Nucleus accumbens (tissue), 56 donors: ENCODE measurements at regions not wholly inside any gene's neighbourhood (a gene's known extent, or its start where the extent isn't known, plus 50 kb on each side); places are given as distances from the start of the nearest gene placed in this dataset.
"Not testable (repeated sequence)": the region's sequence is repeated elsewhere in the genome, so short reads cannot be mapped to it uniquely, and the experiment has no call there.

Experiments
- DNase-seq, 56 donors: peaks; one replicate each; lab custom pipeline; 2025; lab: John Stamatoyannopoulos, UW

DNA sequence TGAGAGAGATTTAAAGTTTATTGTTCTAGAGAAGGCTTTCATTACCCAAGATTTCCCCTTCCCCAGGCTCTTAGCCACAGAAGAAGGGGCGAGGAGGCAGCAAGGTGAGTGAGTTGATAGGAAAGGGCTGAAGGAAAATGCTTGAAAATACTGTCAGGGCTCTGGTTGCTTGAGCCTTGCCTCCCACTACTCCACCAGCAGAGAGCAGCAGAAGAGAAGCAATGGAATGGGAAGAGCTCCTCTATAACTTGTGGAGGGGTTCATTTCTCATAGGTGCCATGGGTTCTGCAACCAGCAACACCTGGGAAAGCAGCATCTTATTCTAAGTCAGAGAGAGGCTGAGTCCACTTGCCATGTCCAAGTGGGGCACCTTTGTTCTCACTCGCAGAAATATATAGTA, 184.0 kb upstream of the CNTN6 start:
- DNase-seq = no peak

DNA sequence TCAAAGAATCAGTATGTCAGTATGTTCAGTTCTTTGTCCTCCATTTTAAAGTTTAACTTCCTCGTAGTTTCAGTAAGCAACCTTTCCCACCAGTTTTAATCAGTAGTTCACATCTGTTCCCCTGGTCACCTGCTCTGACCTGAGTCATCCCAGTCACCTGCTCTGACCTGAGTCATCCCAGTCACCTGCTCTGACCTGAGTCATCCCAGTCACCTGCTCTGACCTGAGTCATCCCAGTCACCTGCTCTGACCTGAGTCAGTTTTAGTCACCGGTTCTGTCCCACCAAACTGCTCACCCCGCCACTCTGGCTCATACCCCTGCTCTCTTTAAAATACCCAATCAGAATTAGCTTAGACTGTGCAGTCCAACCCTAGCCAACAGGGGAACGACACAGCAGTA, 180.1 kb upstream of the CNTN6 start:
- not testable (repeated sequence) for DNase-seq

DNA sequence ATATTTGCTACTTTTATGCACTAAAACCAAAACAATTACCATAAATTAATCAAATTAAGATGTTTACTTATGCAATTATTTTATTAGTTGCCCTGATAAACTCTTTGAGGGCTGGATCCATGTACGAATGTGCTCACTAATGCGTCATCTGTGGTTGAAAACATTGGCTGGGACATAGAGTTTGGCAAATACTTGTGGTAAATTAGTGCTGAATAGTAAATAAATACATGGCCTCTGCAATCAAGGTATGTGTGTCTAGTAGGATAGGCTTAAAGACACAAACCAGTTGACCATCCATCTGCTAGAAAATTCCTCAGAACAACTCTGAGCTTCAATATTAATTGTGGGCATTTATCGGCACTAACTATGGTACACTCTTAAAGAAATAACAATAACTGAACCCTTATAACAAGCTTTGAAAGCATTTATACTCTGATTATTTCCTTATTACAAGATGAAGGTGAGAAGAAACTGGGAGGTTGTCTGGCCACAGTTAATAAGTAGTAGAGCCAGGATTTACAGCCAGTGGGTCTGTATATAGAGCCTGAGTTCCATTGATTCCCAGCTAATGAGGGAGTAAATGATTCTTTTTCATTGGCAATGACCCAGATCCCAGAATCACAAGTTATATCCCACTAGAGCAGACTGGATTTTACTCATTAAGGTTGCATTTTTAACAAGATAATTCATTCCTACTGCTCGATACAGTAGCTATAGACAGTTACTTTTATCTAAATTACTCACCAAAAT, 169.5 kb upstream of the CNTN6 start:
- DNase-seq = no peak

DNA sequence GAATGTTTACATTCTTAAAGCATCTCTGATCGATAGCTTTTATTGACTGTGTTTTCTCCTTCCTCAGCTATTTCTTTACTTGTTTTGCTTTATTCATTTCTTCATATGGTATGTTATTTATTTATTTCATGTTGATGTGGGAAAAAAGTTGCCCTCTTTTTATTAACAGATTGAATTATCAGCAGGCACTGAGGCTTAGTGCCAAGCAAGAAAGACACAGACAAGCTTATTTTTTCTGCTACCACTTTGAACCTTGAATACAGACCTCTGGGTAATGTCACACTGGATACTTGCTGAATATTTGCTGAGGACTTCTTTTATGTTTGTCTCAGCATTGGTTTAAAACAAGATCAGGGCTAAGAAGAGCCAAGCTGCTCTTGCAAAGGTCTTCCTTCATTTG, 162.0 kb upstream of the CNTN6 start:
- no peak for DNase-seq

DNA sequence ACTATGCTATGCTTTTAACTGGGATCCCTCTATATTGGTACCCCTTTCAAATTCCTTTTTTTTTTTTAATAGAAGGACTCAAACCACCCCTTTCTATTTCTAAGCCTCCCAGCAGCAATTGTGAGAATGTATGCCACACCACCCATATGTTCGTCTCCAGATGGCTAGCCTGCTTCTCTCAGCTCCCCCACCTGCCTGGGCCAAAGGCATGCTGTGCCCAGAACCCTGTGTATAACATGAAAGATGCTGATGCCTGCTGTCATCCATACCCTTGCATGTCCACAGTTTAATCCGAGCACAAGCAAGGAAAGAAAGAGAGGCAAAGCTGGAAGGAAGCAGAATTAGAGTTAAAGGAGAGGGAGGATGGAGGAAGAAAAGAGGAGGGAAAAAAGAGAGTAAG, 159.5 kb upstream of the CNTN6 start:
- DNase-seq = no peak

DNA sequence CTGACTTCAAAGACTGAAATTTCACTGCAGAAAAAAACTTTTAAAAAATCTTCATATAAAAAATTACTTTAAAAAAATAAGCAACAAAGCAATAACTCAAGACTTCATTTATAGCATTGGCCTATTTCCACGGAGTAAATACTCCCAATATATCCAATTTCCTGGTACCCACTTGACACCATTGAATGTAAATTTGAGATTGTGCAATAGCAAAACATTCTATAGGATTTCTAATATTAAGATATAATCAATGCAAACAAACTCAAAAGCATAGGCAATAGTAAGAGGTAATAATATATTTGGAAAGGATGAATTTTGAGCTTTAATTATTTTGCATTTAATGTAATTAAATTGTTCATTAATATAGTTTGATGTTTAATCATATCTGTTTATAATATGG, 148.0 kb upstream of the CNTN6 start:
- DNase-seq = no peak

DNA sequence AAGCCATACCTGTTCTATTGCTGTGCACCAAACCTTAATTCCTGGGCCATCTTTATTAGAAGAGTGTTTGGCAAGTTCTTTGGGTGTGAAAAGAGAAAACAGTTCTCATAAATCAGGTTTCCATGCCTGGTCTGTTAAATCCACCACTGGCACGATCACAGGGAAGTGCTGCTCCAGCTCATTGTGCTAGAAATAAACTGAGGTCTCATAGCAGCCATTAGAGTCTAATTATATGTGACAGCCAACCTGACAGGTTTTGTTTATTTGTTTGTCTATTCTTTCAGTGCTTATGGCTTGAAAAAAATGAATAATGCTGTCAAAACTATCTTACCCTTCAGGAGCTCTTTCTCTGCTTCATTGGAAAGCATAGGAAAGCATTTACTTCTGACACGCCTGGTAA, 147.1 kb upstream of the CNTN6 start:
- DNase-seq = no peak

DNA sequence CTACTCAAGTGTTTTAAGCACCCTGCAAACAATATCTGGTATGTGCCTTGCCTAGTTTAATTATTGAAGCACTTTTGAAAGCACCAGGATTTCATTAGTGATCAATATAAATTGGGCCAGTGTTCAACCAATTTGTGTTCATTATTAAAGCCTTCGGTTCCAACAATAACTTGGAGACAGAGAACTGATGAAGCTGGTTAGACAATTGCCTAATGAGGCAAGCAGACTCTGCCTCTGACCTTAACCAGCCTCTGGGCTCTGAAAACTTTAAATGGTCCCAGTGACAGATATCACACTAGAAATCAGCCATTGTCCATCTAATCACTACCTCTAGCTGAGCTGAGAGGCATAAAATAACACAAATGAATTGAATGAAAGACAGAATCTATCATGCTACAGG, 139.9 kb upstream of the CNTN6 start:
- no peak for DNase-seq

DNA sequence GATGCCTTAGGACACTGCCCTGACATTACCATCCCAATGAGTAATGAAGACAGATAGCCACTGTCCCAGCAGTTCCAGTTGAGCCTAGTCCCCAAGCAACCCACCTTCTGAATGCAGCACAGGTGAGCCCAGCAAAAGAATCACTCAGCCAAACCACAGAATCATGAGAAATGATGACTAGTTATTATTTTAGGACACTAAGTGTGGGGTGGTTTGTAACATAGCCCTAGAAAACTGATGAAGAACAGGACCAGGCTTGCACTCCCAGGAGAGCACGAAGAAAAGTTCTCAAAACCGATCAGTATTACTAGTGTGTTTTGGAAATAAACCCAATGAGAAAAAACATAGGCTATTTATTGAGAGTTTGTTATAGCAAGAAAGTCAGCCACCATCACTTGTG, 129.6 kb upstream of the CNTN6 start:
- no peak for DNase-seq

DNA sequence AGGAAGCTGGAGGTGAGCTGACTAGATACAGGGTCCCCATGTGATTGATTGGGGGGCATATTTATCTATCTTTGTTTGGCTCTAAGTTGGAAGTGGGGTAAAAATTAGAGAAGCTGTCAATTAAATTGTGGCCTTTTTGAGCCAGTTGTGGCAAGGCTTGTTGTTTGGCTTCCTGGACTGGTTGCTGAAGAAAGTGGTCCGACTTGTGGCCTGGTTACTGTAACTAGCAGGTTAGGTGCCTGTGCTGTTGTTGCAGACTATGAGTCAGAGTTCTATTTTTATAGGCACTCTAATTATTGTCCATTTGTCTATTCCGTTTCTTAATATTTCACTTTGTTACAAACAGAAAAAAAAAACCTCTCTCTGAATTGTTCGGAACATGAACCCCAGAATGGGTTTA, 129.1 kb upstream of the CNTN6 start:
- DNase-seq = no peak

DNA sequence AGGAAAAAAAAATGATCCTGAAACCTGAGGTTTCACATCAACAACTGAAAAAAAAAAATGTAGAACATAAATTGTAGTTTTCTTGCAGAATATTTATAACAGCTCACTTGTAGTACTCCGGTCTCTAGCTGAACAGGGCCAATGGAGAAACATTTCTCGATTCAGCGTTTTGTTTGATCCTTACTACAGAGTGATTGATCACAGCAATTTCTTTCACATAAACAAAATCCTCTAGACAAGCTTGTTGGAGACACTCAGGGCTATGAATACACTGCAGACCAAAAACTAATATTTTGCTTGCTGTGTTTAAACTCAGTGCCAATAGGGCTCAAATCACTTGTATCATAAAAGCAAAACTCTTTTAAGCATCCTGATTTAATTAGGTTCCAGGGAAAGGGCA, 127.0 kb upstream of the CNTN6 start:
- no peak for DNase-seq

DNA sequence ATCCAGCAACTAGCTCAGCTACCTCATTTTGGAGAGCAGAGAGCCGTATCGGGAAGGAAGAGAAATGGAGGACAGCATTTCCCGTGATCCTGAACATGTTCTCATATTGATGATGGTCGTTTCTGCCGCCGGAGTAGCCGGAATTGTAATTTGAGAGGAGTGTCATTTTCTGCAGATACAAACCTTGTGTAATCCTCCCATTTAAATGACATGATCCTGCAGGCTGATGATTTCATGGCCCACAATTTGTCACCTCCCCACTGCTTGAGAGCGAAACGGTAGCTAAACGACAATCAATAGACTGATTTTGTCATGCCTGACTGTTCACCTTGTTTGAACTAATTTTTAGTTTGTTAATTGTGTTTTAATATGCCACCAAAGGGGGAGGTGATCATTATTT, 126.5 kb upstream of the CNTN6 start:
- no peak for DNase-seq

DNA sequence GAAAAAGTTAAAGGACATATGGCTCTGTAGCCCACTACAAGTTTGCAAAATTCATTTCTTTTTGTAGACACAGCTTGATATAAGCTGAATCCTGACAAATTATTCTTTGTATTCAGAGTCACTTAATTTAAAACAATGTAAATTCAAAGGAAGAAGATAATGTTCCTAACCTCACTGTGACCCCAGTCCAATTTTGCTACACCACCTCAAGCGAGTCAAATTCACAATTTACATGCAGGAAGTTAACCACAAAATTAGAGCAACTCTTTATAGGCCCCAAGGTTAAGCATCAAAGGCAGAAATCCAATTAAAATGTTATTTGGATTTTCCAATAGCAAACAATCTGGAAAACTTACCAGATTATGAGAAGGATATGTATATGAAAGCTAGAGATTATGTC, 119.5 kb upstream of the CNTN6 start:
- DNase-seq = no peak

DNA sequence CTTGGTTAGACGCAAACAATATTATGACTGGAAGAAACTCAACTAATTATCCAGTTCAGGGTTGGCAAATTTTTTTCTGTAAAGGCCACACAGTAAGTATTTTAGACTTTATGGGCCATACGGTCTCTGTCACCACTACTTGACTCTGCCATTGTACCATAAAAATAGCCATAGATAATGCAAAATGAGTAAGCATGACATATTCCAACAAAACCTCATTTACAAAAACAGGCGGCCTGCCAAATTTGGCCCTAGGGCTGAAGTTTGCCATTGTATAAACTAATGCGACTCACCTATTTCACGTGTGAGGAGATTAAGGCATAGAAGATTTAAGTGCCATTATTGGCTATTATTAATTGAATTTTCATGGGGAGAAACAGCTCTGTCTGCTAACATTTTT, 116.8 kb upstream of the CNTN6 start:
- no peak for DNase-seq

DNA sequence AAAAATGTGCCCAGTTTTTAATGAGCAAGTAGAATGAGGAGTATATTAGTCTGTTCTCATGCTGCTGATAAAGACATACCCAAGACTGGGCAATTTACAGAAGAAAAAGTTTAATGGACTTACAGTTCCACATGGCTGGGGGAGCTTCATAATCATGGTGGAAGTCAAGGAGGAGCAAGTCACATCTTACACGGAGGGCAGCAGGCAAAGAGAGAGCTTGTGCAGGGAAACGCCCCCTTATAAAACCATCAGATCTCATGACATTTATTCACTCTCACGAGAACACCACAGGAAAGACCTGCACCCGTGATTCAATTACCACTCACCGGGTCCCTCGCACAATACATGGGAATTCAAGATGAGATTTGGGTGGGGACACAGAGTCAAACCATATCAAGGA, 111.7 kb upstream of the CNTN6 start:
- DNase-seq = no peak

DNA sequence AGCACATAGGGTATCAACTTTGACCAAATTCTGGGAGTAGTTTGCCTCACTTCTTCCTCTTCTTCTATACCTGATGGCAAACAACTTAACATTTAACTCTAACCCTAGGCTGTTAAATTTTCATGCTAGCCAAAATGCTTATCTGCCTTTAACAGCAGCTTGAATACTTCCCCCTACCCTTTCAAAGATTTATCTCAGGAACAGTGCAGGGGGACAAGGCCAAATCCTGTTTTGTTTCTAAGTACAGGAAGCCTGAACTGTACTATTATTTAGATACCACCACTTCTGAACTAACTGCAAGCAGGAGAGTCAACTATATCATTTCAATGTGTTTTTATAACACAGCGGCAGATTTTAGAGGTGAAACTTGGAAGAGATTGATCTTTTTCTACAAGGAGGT, 104.0 kb upstream of the CNTN6 start:
- no peak for DNase-seq

DNA sequence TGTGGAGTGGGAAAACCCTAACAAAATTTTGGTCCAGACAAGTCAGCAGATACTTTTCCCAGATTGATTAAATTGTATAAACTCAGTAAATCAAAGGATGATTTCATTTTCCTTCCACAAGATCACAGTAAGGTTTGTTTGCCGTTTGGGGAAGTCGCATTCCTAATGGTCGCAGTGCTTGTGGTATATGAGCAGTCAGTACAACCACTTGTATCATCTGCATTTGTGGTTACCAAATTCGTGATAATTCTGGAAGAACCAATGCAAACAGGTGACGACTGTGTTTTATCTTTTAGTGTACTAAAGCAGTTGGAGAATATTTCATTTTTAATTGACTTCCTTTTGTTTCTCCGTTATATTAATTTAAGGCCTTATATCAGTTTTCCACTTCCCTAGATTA, 100.0 kb upstream of the CNTN6 start:
- DNase-seq = no peak

DNA sequence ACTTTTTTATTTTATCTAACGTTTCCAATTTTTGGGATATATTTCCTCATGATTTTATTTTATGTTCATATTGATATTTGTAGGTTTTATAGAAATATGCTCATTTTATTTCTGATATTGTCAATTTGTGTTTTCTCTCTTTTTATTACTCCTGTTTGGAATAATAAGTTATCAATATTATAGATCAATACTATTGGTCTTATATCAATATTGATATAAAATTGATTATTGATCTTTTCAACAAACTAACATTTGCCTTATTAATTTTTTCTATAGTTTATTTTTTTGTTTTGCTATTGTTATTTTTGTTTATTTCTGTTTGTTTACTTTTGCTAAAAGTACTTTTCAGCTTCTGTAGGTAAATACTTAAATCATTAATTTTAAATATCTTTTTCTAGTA, 90.8 kb upstream of the CNTN6 start:
- DNase-seq = no peak

DNA sequence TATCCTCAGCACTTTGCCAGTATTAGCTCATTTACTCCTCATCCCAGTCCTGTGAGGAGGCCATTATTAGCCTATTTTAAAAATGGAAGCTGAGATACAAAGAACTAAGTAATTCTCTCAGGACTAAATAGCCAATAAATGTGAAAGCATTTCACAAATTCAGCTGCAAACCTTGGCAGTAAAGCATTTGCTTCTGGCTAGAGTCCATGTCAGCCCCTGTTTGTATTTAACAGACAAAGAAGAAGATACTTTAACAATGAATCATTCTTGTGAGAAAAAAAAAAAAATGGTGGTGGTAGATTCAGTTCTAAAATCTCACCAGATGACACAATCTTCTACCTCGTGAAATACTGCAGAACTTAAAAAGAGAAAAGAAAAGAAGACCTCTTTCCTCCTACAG, 85.0 kb upstream of the CNTN6 start:
- no peak for DNase-seq

DNA sequence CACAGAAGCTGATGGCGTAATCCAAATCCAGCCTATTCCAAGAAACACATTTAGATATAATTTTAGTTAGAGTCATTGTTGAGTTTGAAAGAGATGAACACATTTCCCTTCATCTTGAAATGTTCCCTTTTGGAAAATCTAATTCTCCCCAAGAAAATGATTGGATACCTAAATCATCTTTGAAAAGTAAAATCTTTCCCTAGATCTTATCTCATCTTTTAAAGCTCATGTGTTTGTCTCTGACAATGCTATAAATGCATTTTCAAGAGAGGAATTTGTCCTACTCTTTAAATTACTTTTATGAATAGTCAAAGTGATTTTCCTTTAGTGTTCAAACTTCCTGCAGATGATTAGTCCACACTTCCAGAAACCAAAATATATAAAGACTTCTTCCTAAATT, 82.6 kb upstream of the CNTN6 start:
- no peak for DNase-seq

DNA sequence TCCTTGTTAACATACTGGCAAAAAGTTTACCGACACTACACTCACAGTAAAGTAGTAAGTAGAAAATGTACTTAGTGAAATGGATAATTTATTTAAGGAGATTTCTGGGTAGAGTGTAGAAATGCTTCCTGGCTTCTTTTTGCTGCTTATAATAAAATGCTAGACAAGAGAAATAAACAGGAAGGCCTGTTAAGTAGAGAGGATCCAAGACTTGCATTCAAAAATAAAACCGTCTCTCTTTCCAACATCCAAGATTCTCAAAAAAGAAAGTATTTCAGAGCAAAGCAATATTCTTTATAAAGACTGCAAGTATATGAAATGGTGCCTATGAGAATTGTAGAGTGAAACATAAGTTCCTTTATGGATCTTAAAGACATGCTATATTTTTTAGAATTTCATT, 77.0 kb upstream of the CNTN6 start:
- DNase-seq = no peak

DNA sequence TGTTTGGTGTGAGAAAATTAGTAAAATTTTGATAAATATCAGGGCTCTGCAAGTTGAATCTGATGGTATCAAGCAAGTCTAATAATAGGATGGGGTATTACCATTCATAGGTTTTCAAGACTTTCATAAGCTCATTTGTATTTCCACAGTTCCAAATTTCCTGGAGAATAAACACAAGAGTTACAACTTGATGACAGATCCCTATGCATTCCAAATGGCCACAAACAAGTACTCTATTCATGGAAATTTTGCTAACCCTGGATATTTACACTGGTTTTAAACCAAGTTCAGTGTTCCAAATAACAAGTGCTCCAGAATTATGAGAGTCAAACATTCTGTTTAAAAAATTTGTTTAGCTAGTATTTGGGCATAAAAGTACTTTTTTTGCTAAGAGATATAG, 75.0 kb upstream of the CNTN6 start:
- no peak for DNase-seq

DNA sequence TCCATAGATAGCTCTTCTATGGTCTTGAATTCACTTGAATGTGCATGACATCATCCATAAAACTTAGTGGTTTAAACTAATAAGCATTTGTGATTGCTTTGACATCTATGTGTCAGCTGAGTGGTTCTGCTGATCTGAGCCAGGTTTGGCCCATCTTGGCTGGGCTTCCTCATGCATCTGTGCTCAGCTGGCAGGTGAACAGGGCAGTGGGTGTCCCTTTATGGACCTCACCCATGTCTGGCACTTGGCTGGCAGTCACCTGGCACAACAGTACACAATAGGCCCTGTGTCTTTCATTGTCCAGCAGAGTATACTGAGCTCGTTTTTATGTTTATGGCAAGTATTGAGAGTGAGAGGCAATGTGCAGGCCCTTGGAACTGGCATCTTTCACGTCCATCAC, 73.7 kb upstream of the CNTN6 start:
- no peak for DNase-seq
